DMS114 treated with DMSO at 0.1 percent for 48 hours (cell line): ENCODE measurements at regions not wholly inside any gene's neighbourhood (a gene's known extent, or its start where the extent isn't known, plus 50 kb on each side); places are given as distances from the start of the nearest gene placed in this dataset.
"Not testable (repeated sequence)": the region's sequence is repeated elsewhere in the genome, so short reads cannot be mapped to it uniquely, and the experiment has no call there.

ENCODE experiments used
- DNase-seq: peaks from one replicate; lab custom pipeline; 2025; ENCODE audit not compliant: unreplicated experiment; lab: John Stamatoyannopoulos, UW

- no peak for DNase-seq
Observed at GRCh38 chr10:117601716-117602115, 59.2 kb downstream of the EMX2 start.

GRCh38 chr10:117603081-117603480, 60.5 kb downstream of the EMX2 start:
- no peak for DNase-seq

GRCh38 chr10:117603726-117604125, 61.2 kb downstream of the EMX2 start:
- no peak for DNase-seq

DNA sequence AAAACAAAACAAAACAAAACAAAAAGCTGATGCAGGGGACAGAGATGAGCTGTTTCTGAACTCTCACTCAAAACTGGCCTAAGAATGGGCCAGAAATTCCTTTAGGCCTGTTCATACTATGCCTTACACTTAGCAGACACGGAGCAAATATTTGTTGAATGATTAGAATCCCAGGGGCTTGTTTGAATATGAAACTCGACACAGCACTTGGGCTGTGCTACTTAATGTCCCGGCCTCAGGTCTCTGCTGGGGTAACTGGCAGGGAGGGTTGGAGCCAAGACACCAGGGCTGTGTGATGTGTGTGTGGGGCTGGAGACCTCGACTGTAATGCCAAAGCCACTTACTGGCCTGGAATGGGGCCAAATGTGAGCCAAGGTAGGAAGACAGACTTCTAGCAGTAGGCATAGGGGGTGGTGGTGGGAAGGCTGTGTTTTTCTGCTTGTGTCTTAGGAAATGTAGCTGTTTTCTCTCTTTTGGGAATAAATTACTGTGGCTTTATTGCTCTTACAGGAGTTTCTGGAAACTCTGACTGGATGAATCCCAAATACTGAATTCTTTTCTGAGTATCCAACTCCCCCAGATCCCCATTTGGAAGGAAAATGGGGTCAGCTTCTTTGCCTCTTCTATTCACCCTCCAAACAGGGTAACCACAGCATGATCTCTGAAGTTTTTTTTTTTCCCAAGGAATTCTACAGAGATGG, 66.7 kb downstream of the EMX2 start:
- no peak for DNase-seq

DNA sequence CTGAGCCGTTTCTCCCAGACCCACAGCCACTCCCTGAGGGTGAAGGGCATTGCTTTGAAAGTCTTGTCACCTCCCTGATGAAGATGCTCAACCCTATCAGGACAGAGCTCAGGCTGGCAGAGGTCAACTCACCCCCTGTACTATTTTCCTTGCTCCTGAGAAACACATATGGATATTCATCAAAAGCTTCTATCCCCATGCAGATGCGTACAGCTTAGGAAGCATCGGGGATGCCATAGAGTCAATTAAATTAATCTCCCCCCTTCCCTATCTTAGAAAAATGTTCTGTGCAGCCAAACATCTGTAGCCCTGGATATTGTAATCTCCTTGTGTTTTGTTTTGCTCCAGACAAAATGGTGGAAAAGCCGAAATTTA, 67.2 kb downstream of the EMX2 start:
- no peak for DNase-seq

- DNase-seq: no peak
Observed at GRCh38 chr10:117610321-117610720, 67.8 kb downstream of the EMX2 start.

GRCh38 chr10:117612113-117612512, 69.6 kb downstream of the EMX2 start:
- no peak for DNase-seq

DNA sequence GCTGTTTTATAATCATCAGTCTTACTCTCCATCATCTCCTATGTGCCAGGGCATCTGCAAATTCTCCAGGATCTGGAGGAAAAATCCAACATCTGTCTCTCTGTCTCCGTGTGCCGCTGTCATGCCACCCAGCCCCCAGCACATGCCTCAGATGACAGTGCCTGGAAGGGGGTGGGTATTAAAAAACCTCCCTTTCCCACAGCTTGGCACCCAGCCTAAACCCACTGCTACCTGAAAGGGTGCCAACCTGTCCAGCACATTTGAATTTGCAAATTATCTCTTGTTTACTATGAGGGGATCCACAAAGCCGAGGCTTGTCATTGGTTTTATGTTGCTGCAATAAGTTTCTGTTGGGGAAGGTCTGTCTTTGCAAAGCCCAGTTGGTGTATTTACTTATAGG, 73.1 kb downstream of the EMX2 start:
- no peak for DNase-seq

GRCh38 chr10:117616179-117616578, 73.6 kb downstream of the EMX2 start:
- DNase-seq: no peak

DNA sequence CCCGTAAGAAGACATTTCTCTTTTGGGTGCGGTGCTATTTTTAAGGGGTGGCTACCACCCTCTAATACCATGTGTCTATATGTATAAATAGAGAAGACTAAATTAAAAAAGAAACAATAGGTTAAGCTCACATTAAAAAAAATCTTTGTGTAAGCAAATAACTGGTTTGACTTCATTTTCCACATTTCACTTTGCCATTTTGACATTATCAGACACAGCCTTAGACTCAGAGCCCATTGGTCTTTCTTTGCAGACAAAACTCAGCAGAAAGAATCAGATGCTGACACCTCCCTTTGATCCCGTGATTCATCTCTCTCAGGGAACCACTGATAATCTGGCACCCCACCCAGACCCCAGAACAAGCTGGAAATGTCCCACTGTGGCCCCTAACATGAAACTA, 74.5 kb downstream of the EMX2 start:
- DNase-seq: no peak

DNA sequence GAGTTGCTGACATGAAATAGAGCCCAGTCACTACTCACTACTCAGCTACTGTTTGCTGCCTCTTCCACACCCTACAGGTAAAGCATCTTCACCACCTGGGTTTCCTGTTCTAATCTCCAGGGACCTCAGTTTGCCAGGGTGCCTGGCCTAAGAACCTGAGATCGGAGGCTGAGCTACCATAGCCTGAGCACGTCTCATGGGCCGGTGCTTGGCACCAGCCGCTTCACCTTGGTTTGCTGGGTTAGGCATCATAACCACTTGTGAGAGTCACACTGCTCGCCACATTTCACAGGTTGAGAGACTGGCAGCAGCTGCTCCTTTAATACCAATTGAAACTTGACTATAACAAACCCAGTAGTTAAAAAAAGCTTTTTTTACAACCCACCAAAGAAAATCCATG, 75.1 kb downstream of the EMX2 start:
- no peak for DNase-seq

GRCh38 chr10:117619223-117619622, 76.7 kb downstream of the EMX2 start:
- DNase-seq: no peak

DNA sequence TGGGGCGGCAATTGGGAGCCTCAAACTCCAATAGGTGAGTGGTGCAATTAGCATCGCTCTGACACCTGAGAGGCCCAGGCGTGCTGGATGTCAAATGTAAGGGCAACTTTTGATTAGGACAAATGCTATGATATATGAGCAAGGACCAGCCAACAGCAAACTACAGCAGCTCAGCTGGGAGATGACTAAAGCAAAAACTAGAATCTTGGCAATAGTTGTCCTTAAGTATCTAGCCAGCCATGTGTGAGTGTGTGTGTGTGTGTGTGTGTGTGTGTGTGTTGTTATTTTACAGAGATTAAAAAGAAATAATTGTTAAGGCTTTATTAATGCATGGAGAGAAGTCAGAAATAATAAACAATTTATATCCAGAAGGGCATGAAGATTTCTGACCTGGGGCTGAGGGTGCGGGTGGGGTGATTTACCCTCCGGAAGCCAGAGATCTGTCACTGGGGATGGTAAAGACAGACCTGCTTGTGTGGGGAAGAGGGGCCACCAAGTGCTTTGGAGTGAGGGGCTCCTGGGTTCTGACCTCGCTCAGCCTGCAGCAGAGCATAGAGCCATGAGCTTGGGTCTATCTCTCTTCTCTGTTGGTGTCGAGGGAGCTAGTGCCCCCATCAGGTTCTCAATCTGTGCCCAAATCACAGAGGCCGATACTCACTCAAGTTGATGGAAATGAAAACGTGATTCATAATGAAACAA, 77.3 kb downstream of the EMX2 start:
- DNase-seq: no peak

GRCh38 chr10:117621196-117621595, 78.7 kb downstream of the EMX2 start:
- DNase-seq: no peak

- no peak for DNase-seq
Observed at GRCh38 chr10:117621795-117622420, 79.4 kb downstream of the EMX2 start.

GRCh38 chr10:117622471-117623184, 80.1 kb downstream of the EMX2 start:
- no peak for DNase-seq

DNA sequence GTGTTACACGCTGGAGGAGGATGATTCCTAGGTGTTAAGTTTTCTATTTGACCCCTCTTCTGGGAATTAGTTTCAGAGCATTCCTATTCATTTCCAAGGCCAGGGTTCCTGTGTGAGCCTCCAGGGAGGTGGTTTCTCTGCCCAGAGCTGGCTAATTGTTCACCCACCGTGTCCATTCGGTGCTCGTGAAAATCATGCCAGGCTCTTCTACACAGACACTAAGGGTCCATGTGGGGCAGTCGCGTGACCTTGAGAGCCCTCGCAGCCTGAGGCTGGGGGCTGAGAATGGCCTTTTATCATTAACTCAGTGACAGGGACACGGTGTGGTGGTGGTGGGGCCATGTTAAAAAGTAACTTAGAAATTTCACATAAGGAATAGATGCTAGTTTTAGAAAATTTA, 83.7 kb downstream of the EMX2 start:
- DNase-seq: no peak

GRCh38 chr10:117627561-117627960, 85.0 kb downstream of the EMX2 start:
- no peak for DNase-seq

DNA sequence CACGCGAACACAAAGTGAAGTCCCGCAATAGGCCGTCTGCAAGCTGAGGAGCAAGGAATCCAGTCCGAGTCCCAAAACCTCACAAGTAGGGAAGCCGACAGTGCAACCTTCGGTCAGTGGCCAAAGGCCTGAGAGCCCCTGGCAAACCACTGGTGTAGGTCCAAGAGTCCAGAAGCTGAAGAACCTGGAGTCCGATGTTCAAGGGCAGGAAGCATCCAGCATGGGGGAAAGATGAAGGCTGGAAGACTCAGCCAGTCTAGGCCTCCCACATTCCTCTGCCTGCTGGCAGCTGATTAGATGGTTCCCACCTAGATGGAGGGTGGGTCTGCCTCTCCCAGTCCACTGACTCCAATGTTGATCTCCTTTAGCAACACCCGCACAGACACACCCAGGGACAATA, 87.2 kb downstream of the EMX2 start:
- DNase-seq: not testable (repeated sequence)

- DNase-seq: no peak
Observed at GRCh38 chr10:117631276-117632145, 89.0 kb downstream of the EMX2 start.

DNA sequence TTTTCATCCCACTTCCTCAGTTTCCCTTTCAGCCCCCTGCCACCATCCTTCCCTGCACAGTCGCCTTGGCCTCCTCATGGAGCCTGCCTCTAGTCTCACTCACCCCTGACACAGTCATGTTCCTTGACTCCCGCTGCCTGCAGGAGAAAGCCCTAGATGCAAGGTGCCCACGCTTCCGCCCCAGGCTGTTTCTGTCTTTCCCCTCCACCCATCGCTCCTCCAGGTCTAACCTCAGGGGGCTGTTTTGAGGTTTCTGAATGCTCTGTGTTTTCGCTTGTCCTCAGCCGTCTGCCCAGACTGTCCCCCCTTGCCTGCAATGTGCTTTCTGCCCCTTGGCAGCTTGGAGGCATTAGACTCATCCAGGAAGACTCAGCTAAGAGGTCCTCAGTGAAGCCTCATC, 89.9 kb downstream of the EMX2 start:
- DNase-seq: no peak
